Right atrium auricular region (tissue), 2 donors: ENCODE measurements at regions not wholly inside any gene's neighbourhood (a gene's known extent, or its start where the extent isn't known, plus 50 kb on each side); places are given as distances from the start of the nearest gene placed in this dataset.

ENCODE experiments used
- DNase-seq: peaks from one replicate; pipeline ENCODE4 v3.0.0-alpha.2; 2019; ENCODE audit warnings: low spot score
- H3K27ac ChIP-seq, 2 donors: fragments of 200-600 bp; sonication (generic); 1 replicate in 1 of 2; 2 replicates in 1 of 2; pipeline ENCODE4 v1.5.1; 2016 to 2019
- H3K27me3 ChIP-seq, 2 donors: fragments of 200-600 bp; sonication (generic); one replicate each; pipeline versions ENCODE4 v1.5.1 to v1.6.0; 2017 to 2019
- H3K36me3 ChIP-seq: fragments of 200-600 bp; sonication (generic); one replicate; pipeline ENCODE4 v1.5.1; 2016
- H3K4me1 ChIP-seq, 2 donors: fragments of 200-600 bp; sonication (generic); one replicate each; pipeline versions ENCODE4 v1.5.1 to v1.6.0; 2017 to 2019
- H3K4me3 ChIP-seq, 2 donors: fragments of 200-600 bp; sonication (generic); 1 replicate in 1 of 2; 2 replicates in 1 of 2; pipeline ENCODE4 v1.5.1; 2017 to 2019; ENCODE audit warnings: mild to moderate bottlenecking in 1 of 2, moderate library complexity in 1 of 2
- H3K9me3 ChIP-seq, 2 donors: fragments of 200-600 bp; sonication (generic); one replicate each; pipeline ENCODE4 v1.5.1; 2019
- TF ChIP-seq, protein P1 (sequence below), 2 donors: fragments of 200-600 bp; sonication (generic); IDR thresholded peaks; one replicate each; pipeline ENCODE4 v1.5.1; 2019; ENCODE audit warnings: antibody characterized with exemption in 2 of 2

GRCh38 chr4:133960975-133961374 lies 240.6 kb downstream of the PABPC4L start:
- no peak for DNase-seq
- H3K4me1 ChIP-seq, result no peaks in the 10 kb centered on the region
- no peaks in the 10 kb centered on the region for H3K36me3 ChIP-seq
- peaks cover 0 to 24% of the 10 kb centered on the region in 2 donors for H3K9me3 ChIP-seq
- no peaks in the 10 kb centered on the region for H3K27me3 ChIP-seq
- H3K4me3 ChIP-seq, result no peak overlapping the region
- TF ChIP-seq, protein P1, sequence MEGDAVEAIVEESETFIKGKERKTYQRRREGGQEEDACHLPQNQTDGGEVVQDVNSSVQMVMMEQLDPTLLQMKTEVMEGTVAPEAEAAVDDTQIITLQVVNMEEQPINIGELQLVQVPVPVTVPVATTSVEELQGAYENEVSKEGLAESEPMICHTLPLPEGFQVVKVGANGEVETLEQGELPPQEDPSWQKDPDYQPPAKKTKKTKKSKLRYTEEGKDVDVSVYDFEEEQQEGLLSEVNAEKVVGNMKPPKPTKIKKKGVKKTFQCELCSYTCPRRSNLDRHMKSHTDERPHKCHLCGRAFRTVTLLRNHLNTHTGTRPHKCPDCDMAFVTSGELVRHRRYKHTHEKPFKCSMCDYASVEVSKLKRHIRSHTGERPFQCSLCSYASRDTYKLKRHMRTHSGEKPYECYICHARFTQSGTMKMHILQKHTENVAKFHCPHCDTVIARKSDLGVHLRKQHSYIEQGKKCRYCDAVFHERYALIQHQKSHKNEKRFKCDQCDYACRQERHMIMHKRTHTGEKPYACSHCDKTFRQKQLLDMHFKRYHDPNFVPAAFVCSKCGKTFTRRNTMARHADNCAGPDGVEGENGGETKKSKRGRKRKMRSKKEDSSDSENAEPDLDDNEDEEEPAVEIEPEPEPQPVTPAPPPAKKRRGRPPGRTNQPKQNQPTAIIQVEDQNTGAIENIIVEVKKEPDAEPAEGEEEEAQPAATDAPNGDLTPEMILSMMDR (IDR thresholded peaks at IDR 0.05), result no peak
- no peak overlapping the region for H3K27ac ChIP-seq

GRCh38 chr4:133943081-133943480 lies 258.5 kb downstream of the PABPC4L start:
- Histone ChIP-seq H3K27me3 (no peaks in the 10 kb centered on the region), H3K9me3 (no peaks in the 10 kb centered on the region), H3K36me3 (no peaks in the 10 kb centered on the region), H3K4me1 (no peaks in the 10 kb centered on the region), H3K27ac (no peak overlapping the region), H3K4me3 (no peak overlapping the region)
- TF ChIP-seq, protein P1 (IDR thresholded peaks at IDR 0.05), result no peak
- no peak for DNase-seq

DNA sequence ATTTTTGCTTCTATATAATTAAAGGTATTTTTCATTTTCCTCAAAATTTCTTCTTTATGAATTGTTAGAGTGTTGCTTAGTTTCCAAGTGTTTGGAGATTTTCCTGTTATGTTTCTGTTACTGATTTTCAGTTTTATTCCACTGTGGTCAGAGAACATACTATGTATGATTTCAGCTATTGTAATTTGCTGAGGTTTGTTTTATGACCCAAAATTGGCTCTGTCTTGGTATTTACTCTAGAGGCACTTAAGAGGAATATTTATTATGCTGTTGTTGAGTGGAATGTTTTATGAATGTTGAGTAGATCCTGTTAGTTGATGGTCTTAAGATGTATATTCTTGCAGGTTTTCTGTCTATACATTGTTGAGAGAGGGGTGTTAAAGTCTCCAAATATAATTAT lies 263.5 kb downstream of the PABPC4L start:
- no peaks in the 10 kb centered on the region for H3K36me3 ChIP-seq
- no peaks in the 10 kb centered on the region for H3K4me1 ChIP-seq
- DNase-seq, result no peak
- TF ChIP-seq, protein P1 (IDR thresholded peaks at IDR 0.05), result no peak
- H3K27me3 ChIP-seq, result no peaks in the 10 kb centered on the region
- no peak overlapping the region for H3K4me3 ChIP-seq
- H3K9me3 ChIP-seq, result no peaks in the 10 kb centered on the region
- no peak overlapping the region for H3K27ac ChIP-seq

GRCh38 chr4:133929531-133930239 lies 271.9 kb downstream of the PABPC4L start:
- H3K4me1 ChIP-seq, result no peaks in the 10 kb centered on the region
- H3K36me3 ChIP-seq, result no peaks in the 10 kb centered on the region
- no peaks in the 10 kb centered on the region for H3K9me3 ChIP-seq
- H3K27ac ChIP-seq, result no peak overlapping the region
- TF ChIP-seq, protein P1 (IDR thresholded peaks at IDR 0.05), result no peak
- no peak for DNase-seq
- no peaks in the 10 kb centered on the region for H3K27me3 ChIP-seq
- no peak overlapping the region for H3K4me3 ChIP-seq

- Histone ChIP-seq H3K36me3 (no peaks in the 10 kb centered on the region), H3K4me1 (no peaks in the 10 kb centered on the region), H3K27me3 (no peaks in the 10 kb centered on the region), H3K4me3 (no peak overlapping the region), H3K9me3 (no peaks in the 10 kb centered on the region), H3K27ac (no peak overlapping the region)
- TF ChIP-seq, protein P1 (IDR thresholded peaks at IDR 0.05), result no peak
- no peak for DNase-seq
Observed at GRCh38 chr4:133921280-133922195, 280.1 kb downstream of the PABPC4L start.
